Gastroesophageal sphincter (tissue), 3 donors: ENCODE measurements at regions not wholly inside any gene's neighbourhood (a gene's known extent, or its start where the extent isn't known, plus 50 kb on each side); places are given as distances from the start of the nearest gene placed in this dataset.

Source experiments
- EP300 ChIP-seq: sonication (generic); formaldehyde crosslinking; IDR thresholded peaks from one replicate; pipeline ENCODE4 v1.6.1; 2017; ENCODE audit warnings: antibody characterized with exemption, mild to moderate bottlenecking
- TF ChIP-seq, protein P1 (sequence below), 4 experiments: fragments of 200-600 bp in 2 of 4; fragments of 450-650 bp in 2 of 4; sonication (generic) in 1 of 4; IDR thresholded peaks; one replicate each; pipeline ENCODE4 v1.5.1; 2017 to 2019; ENCODE audit warnings: antibody characterized with exemption in 4 of 4, mild to moderate bottlenecking in 2 of 4, moderate library complexity in 2 of 4

DNA sequence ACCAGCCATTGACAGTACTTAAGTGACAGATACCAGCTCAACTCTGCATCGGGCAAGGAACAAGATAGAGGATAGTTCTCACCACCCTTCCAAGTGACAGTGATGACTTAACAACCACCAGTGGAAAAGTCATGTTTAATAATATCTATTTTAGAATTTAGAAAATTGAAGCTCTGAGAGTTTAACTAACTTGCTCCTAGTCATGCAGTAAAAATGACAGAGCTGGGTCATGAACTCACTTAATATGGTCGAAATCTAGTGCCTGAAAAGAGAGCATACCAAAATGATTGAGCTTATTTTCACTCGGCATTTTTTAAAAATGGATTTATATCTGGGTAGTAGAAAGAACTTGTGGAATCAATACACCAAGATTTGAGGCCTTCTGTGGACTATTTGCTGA lies 367.8 kb upstream of the IGFBP3 start:
- TF ChIP-seq, protein P1, sequence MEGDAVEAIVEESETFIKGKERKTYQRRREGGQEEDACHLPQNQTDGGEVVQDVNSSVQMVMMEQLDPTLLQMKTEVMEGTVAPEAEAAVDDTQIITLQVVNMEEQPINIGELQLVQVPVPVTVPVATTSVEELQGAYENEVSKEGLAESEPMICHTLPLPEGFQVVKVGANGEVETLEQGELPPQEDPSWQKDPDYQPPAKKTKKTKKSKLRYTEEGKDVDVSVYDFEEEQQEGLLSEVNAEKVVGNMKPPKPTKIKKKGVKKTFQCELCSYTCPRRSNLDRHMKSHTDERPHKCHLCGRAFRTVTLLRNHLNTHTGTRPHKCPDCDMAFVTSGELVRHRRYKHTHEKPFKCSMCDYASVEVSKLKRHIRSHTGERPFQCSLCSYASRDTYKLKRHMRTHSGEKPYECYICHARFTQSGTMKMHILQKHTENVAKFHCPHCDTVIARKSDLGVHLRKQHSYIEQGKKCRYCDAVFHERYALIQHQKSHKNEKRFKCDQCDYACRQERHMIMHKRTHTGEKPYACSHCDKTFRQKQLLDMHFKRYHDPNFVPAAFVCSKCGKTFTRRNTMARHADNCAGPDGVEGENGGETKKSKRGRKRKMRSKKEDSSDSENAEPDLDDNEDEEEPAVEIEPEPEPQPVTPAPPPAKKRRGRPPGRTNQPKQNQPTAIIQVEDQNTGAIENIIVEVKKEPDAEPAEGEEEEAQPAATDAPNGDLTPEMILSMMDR (IDR thresholded peaks at IDR 0.05) = no peak
- no peak for TF ChIP-seq EP300
